ENCODE measurements at regions not wholly inside any gene's neighbourhood (a gene's known extent, or its start where the extent isn't known, plus 50 kb on each side); places are given as distances from the start of the nearest gene placed in this dataset.

DNA sequence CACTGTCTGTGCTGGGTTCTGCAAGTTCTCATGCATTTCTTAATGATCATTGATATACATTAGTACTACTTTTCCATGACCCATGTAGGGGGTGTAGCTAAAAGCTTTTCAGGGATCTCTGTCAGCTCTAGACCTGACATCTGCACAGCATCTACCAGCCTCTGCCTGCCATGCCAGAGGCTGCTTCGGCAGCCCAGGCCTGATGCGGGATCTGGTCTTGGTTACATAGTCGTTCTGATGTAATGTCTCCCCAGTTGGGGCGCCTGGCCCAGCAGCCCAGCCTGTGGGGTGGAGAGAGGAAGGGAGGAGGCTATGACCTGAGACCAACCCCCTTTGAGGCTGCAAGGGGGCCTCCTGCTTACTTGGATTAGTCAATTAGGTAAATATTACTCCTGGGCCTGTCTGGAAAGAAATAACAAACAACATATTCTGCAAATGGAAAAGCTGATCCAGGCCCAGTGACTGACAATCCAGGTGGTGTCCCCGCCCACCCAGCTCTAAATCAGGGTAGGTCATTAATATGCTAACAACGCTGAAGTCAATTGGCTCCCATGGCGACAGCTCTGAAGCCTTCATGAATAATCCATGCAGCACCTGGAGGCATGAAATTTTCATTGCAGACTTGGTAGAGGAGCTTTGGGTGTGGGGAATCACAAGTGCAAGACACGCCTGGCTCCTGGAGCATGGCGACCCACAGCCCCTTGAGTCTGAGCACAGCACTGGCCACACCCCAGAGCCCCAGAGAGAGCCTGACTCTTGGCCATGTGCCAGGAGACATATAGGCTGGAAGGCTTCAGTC is 575.3 kb downstream of the CMPK2 start:
- no peak for DNase-seq (ENCODE audit: low read depth)

DNA sequence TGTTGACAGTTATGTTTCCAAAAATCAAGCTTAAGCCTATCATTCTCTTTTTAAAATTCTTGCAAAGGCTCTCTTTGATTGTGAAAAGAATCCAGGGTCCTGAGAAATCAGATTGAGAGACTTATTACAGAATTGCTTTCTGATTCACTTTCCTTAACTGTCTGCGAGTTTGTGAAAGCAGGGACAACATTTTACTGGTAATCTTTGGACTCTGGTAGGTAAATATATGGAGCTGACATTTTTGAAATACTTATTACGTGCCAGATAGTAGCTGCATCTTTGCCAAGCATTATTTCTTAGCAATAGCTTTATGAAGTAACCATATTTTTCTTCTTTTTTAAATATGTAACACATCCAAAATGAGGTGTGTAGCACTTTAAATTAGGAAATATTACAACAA is 570.9 kb downstream of the CMPK2 start:
- no peak for DNase-seq (ENCODE audit: low read depth)

DNA sequence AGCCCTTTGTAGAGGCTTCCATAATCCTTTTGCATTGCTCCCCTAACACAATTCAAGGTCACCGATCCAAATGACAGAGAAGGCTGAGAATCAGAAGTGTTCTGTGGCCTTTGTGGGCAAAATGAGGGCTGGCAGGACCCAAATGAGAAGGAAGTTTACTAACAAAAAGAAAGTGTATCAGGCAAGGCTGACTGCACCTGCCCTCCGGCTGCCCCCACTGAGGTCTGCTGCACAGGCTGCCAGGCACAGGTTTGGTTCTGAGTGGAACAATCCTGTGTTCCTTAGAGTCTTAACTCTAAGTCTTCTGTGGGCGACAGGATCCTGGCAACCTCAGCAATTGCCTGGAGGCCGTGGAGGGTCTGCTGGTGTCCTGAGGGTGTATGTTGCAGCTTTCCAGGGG is 568.5 kb downstream of the CMPK2 start:
- no peak for DNase-seq (ENCODE audit: low read depth)

DNA sequence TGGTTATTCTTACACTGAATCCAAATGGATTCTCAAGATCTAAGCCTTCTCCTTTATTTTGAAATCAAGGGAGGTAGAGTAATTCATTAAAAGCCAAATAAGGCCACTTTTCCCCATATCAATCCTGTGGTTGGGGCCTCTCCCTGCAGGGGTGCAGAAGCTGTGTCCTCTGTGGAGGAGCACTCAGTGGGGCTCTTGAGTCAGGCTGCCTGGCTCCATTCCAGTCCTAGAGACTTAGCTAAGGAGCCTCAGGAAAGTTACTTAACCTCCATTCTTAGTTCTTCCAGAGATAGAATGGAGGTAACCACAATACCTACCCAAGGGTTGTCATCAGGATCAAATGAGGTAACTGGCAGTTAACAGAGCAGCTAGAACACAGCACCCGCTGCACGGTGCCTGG is 564.3 kb downstream of the CMPK2 start:
- DNase-seq (ENCODE audit: low read depth): no peak

DNA sequence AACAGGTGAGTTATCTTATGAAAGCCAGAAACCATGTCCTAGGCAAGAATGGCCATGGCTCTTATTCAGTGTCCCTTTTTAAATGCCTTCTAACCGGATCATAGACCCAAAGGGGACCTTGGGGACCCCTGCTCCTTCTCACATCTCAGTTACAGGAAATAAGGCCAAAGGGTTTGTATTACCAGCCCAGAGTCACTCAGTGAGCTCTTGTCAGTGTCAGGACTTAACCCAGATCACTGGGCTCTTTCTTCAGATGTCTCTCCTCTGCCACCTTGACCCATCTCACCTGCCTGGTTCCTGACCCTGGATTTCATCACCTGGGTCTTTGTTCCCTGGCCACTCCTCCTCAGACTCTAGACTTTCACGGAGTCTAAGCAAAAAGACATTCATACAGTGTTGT is 556.7 kb downstream of the CMPK2 start:
- no peak for DNase-seq (ENCODE audit: low read depth)

DNA sequence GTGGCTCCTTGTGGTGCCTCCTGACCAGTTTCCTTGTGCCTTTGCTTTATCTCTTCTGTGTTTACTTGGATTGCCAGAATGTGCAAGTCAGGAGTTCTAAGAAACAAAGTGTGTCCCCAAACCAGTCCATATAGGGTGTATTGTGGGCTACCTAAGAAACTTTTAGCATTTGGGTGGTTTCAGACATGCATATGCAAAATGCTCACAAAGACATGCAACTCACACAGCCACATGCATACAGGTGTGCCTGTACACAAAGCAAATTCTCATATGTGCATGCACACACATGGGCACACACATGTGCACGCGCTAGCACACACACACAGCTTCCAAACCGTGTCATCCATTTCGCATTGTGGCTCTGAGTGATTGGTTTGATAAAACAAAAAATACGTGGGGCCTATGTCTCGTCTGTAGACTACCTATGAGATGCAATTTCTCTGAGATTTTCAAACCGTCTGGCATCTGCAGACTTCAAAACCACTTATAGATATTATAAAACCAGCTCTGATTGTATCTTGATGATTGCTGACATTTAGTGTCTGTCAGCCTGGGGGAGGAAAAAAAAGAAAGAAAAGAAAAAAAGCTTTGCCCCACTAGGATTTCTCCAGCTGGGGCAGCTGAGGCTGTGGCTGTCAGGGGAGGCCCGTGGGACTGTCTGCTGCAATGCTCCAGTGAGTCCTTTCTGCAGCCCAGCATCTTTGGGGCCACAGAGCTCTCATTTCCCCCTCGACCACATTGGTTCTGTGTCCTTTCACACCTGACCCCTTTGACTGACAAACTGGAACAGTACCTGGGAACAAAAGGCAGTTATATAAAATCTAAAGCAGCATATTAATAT is 556.1 kb downstream of the CMPK2 start:
- no peak for DNase-seq (ENCODE audit: low read depth)

DNA sequence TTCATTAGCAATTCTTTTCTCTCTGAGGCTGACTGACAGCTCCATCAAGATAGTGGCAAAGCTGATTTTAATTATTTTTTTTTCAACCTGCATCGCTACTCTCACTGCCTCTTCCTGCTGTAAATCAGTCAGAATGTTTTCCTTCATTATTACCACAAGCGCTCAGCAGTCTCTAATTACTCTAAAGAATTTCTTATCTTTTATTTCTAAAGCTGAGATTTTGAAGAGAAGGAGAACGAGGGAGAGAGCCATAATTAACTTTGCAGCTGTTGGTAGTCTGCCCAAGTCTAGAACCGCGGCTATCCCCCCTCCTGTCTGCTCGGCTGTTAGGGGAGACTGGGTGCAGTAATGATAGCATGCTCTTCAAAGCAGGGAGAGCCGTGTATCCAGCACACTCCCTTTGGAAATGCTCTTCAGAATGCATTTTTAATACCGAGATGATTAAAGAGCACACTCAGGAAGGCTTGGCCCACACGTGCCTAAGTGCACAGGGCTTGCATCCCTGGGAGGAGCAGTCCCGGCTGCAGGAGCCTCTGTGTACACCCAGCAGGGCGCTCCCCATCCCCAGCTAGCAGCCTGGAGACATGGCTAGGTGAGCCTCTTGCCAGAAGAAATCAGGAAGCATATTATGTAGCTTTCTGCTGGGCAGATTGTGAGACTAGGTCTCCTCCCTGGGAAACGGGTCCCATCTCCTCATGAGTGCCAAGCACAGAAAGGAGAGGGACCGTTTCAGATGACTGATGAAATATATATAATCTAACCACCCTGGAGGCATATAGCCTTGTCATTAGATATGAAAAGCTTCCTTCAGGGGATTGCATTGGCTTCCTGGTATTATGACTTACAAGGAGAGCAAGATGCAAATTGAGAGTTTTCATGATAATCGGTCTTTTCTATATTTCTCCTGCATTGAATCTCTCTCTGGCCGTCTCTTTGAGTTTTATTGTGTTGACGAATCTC is 555.2 kb downstream of the CMPK2 start:
- no peak for DNase-seq (ENCODE audit: low read depth)

DNA sequence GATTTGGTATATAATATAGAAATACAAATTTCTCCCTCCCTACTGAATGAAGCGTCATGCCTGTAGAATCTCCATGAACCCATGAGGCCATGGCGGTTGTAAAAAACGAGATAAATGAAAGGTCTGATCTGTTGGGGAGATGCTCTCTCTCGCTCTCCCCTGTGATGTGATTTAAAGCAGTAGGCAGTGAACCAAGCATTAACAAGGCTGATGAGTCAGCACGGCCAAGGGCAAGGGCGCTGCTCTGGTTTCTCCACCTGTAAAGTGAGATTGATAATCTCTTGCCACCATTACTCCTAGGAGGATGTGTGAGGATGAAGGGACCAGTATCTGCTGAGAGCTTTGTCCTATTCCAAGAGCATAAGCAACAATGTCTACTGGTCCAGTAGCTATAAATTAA is 553.3 kb downstream of the CMPK2 start:
- no peak for DNase-seq (ENCODE audit: low read depth)

DNA sequence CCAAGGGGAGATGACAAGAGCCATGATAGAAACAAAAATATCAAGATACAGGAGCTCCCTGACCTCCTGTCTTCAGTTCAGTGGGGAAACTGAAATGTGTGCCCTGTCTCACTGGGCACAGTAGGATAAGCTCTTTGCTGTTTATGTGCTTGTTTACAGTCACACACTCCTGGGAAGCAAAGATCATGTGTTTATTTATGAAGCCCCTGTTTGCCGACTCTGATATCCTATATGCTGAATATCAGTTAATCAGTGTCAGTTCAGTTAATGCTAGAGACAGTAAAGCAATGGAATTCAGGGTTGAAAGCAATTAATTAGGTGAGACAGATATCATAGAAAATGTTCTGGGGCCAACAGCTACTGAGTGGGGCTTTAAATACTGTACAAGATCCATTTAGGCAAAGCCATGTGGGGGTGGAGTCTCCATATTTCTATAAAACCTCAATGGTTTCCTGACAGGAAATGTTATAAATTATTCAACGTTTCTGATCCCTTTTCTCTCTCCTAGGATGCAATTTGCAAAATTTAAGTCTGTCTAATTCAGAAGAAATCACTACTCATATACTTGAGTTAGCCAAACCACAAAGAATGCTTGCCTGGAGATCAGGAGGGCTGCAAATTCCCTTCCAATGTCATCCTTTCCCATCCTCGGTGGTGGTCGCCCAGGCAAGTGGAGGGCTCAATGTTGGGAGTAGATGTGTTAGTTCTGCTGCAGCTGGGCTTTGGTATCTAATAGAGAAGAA is 551.3 kb downstream of the CMPK2 start:
- DNase-seq (ENCODE audit: low read depth): no peak

DNA sequence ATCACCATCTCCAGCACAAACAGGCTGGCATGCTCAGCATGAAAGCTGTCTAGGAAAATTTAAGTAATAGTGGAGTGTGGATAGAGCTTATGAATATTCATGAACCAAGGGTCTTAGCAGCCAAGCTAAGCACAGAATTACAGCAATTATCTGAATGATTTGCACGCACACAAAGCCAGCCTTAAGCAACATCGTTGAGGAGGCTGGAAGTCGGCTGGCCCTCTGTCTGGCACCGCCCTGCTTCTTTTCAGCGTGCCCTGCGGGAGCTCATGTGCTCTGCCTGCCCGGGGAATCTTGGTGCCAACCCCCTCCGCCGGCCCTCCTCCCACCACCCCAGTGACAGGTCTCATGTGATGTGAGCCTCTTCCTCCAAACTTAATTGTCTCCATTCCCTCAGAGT is 540.1 kb downstream of the CMPK2 start:
- DNase-seq (ENCODE audit: low read depth): no peak

DNA sequence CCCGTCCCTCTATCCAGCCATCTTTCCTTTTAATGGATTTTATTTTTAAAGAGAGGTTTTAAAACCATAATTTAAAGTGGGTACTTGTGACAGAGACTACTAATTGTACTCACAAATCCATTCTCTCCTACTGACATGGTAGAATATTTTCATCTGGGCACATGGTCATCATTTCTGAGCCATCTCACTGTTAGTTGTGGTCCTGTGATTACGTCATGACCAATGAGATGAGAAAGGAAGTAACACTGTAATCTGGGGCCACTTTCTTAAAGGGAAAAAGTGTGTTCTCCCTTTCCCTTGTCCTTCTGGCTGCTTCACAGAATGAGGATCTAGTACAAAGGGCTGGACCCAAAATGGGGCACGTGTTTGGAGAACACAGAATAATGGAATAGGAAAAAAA is 538.7 kb downstream of the CMPK2 start:
- DNase-seq (ENCODE audit: low read depth): no peak

DNA sequence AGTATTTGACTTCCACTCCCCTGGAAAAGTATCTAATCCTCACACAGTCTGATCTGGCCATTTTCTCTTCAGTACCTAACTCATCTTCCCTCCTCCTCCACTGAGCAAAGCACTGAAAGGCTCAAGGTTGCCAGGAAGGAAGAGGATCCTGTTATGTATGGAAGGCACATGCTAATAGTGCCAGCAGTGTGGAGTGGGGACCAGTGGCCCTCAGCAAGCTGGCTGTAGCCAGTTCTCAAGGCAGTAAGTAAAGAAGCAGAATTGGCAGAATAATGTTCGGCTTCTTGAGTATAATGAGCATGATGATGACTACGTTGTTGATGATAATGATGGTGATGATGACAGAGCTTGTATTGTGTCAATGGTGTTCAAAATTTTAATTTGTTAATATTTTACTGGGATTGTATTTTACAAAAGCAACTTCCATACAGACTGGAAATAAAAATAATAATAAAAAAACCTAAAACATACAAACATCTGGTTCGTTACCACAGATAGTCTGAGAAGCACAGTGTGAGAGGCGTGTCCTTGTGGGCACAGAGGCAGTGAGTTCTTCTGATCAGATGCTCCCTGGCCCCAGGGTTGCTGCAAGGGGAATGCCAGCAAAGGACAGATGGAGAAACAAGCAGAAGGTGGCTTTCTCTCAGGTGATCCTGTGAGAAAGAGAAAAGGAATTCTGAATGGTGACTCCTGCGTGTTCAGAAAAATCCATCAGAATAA is 528.8 kb downstream of the CMPK2 start:
- no peak for DNase-seq (ENCODE audit: low read depth)

DNA sequence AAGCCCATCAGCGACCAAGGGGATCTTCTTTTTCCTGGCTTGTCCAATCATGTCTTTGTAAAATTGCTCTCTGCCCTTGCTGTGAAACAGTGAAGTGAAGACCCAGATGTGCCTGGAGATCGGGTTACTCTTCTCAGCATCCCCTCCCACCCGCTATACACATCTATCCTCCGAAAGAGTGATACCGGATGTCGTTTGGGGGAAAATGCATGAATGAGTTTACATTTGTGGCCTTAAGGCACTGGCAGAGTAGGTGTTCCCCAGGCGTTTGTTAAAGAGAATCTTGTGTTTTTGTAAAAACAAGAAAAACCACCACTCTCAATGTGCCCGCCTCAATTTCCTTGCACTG is 528.3 kb downstream of the CMPK2 start:
- DNase-seq (ENCODE audit: low read depth): no peak

DNA sequence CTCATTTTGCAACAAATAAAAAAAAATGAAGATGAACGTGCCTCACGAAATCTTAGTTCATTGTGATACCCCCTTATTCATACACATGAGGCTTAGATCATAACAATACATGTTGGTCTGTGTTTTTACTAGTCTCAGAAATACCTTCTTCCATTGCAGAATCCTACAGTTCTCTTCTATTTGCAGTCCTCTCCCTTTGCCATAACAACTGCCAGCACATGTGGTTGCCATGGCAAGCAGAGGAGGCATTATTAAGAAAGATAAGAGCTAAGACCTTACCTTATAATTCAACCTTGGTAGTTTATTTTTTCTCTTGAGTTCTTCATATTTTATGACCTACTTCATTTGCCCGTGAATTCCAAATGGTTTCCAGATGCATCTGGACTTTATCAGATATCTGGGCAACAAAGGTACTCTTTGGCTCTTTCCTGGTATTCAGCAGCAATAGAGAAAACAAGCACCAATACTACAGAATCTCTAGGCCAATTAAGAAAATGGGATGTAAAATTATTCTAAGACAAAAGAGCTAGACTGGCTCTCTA is 524.0 kb downstream of the CMPK2 start:
- no peak for DNase-seq (ENCODE audit: low read depth)

DNA sequence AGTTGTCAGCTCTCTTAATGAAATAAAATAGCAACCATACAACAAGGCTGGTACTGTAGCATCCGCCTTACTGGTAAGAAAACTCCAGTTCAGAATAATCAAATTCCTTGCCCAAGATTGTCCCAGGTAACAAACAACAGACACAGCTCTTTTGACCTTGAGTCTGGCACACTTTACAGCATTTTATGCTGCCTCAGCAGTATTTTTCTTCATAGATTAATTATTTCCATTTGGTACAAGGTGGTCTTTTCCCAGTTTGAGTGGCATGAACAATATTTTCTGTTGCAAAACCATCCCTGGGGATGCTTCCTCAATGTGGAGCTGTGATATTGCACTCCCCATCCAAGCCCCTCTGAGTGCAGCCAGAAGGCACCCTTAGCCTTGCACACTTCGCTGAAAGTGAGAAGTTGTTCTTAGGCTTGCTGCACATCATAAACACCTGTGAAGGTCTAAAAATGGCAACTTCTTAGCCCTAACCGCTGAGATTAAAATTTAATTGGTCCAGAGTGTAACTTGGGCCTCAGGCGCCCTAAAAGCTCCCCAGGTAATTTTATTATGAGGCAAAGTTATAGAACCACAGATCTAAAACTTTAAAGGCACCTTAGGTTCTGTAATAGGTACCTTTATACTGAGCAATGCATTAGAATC is 523.3 kb downstream of the CMPK2 start:
- no peak for DNase-seq (ENCODE audit: low read depth)

DNA sequence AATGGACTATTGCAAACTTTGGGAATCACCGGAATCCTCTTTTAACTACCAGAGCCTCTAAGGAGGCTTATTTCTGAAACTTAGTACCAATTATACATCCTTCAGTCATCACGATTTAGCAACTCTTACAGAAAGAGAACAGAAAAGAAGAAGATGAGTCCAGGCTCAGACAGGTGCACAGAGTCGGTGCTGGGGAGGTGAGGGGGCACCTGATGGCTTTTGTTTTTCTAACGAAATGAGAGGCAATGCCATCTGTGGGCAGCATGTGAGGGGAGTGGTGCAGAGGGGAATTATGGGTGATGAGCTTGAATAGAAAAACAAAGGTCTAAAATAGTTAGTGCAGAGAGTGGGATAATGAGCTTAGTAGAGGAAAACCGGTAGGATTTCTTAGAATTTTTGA is 522.6 kb downstream of the CMPK2 start:
- DNase-seq (ENCODE audit: low read depth): no peak

DNA sequence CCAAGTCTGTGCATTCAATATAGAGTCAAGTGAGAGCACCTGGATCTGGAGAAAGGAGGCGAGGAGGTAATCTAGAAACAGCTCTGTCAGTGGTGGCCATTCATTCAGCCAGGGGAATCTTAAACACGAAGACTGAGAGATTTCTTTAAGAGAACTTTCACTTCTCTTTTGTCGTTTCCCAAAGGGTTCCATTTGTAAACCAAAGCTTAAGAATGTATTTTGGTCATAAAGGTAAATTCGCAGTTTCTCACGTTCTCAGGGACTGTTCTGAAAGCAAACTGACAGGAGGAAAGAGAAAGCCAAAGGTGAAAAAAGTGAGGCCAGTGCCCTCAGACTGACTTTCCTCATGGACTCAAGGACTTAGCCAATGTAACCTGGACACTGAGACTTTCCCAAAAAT is 513.5 kb downstream of the CMPK2 start:
- DNase-seq (ENCODE audit: low read depth): no peak

DNA sequence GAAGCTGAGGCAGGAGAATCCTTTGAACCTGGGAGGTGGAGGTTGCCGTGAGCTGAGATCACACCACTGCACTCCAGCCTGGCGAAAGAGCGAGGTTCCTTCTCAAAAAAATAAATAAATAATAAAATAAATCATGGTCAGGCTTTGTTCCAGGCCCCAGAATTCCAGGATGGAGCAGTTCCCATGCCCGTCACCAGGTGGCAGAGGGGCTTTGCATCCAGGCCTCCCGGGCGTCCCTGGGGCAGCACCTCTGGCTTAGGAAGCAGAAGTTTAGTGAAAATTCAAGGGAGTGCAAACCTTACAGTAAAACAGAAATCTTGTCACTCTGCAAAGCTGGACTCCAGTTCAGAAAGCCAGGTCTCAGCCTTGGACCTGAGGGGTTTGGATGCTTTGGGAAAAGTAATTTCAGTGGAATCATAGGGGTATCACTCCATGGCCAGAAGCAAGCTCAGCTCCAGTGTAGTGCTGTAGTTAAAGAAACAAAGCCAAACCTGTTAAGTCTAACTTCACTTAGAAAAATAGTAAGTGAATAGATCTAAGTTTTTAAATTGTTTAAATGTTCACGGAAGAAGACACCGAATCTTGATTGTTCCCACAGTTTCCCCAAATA is 512.7 kb downstream of the CMPK2 start:
- no peak for DNase-seq (ENCODE audit: low read depth)

DNA sequence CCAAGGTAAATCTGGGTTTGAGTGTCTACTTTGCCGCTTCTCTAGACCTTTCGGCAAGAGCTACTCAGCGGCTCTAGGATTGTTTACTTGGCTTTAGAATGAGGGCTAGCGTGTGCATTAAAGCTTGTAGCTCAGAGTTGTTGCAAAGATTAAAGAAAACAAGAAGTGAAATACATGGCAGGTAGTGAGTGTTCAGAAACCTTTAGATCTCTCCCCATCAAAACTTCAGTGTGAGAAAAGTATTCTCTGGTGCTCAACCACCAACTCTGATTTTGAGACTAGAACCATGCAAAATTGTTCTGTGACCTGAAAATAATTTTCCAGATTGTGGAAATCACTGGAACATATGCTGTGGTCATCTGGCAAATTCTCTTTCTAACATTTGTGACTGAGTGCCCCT is 512.0 kb downstream of the CMPK2 start:
- no peak for DNase-seq (ENCODE audit: low read depth)

DNA sequence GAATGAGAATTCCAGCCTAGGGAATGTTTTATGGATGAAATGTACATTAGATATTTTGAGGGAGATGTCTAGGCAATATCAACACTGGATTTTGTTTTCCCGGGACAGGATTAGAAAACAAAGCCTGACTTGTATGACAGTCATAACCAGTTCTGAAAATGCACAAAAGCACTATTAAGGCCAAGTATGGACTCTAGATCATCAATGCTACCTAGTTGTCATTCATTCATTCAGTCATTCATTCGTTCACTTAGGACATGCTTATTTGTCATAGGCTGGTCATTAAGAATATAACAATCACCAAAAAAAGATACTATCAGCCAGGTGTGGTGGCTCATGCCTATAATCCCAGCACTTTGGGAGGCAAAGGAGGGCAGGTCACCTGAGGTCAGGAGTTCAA is 511.2 kb downstream of the CMPK2 start:
- DNase-seq (ENCODE audit: low read depth): no peak

All from stimulated activated CD8-positive, alpha-beta memory T cell treated with anti-CD3 and anti-CD28 coated beads, Interleukin-4, amount 100 ng/mL, for 24 hours (primary cell).